ENCODE measurements at regions not wholly inside any gene's neighbourhood (a gene's known extent, or its start where the extent isn't known, plus 50 kb on each side); places are given as distances from the start of the nearest gene placed in this dataset.

DNA sequence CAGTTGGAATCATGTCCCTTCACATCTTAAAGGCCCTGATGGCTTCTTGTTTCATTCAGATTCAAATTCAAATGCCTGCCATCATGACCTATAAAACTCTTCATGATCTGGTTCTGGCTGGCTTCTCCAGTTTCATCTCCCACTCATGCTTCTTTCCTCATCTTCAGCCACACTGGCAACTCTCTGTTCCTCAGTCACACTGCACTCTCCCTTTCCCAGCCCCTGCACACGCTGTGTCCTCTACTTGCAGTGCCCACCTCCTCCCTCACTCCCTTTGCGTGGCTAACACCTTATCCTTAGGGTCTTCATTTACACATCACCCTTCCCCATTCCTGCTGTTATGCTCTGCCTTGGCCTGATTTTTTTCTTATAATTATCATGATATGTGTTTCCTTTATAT lies 120.6 kb upstream of the LMO4 start:
- no peak for TF ChIP-seq NFIC (IDR thresholded peaks at IDR 0.05)
- no peak for TF ChIP-seq TAF1 (IDR thresholded peaks at IDR 0.05; ENCODE audit: low read depth)
- no peak for TF ChIP-seq YY1 (IDR thresholded peaks at IDR 0.05; ENCODE audit: low read depth)
- no peak for TF ChIP-seq CREB1 (IDR thresholded peaks at IDR 0.05; ENCODE audit: low read depth)
- no peak for TF ChIP-seq FOXM1 (IDR thresholded peaks at IDR 0.05; ENCODE audit: borderline replicate concordance, low read depth)
- TF ChIP-seq TEAD4 (IDR thresholded peaks at IDR 0.05): no peak
- no peak for TF ChIP-seq RAD21 (IDR thresholded peaks at IDR 0.05; ENCODE audit: low read depth)
- TF ChIP-seq TCF12 (IDR thresholded peaks at IDR 0.05; ENCODE audit: low read depth): no peak
- TF ChIP-seq EGR1 (IDR thresholded peaks at IDR 0.05): no peak
- TF ChIP-seq, protein P1, sequence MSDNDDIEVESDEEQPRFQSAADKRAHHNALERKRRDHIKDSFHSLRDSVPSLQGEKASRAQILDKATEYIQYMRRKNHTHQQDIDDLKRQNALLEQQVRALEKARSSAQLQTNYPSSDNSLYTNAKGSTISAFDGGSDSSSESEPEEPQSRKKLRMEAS (IDR thresholded peaks at IDR 0.05): no peak
- no peak for TF ChIP-seq ZBTB7A (IDR thresholded peaks at IDR 0.05; ENCODE audit: low read depth)
- TF ChIP-seq, protein P2, sequence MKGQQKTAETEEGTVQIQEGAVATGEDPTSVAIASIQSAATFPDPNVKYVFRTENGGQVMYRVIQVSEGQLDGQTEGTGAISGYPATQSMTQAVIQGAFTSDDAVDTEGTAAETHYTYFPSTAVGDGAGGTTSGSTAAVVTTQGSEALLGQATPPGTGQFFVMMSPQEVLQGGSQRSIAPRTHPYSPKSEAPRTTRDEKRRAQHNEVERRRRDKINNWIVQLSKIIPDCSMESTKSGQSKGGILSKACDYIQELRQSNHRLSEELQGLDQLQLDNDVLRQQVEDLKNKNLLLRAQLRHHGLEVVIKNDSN (IDR thresholded peaks at IDR 0.05): no peak
- TF ChIP-seq EP300 (IDR thresholded peaks at IDR 0.05; ENCODE audit: borderline replicate concordance): no peak

DNA sequence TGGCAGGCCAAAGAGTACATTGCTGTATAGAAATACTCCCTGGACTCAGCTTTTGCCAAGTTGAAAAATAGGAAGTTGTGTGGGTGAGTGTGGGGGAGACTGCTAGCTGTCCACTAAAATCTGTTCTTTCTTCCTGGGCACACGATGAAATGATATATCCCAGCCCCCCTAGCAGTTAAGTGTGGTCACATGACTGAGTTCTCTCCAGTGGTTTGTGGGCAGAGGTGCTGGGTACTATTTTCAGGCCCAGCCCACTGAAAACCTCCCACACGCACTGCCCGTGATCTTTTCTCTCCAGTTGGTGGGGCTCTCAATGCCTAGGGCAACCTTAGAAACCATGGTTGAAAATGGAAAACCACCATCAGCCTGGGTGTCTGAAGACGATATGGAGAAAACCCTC lies 119.7 kb upstream of the LMO4 start:
- no peak for TF ChIP-seq EP300 (IDR thresholded peaks at IDR 0.05; ENCODE audit: borderline replicate concordance)

DNA sequence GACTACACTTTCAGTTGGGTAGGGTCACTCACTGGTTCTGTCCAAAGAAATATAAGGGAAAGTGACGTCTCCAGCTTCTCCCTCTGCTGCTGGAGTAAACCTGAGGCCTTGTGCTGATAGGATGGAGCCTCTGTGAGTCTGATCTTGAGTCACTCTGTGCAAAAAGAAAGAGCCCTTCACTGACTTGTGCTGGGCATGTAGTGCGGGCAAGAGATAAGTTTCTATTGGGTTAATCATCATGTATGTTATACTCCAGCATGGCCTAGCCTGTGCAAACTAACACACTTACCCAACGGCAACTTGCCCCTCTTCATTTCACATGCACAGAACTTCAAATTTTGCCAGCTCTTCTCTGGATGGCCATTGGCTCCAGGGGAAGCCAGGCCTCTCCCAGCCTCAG lies 118.5 kb upstream of the LMO4 start:
- TF ChIP-seq, protein P3, sequence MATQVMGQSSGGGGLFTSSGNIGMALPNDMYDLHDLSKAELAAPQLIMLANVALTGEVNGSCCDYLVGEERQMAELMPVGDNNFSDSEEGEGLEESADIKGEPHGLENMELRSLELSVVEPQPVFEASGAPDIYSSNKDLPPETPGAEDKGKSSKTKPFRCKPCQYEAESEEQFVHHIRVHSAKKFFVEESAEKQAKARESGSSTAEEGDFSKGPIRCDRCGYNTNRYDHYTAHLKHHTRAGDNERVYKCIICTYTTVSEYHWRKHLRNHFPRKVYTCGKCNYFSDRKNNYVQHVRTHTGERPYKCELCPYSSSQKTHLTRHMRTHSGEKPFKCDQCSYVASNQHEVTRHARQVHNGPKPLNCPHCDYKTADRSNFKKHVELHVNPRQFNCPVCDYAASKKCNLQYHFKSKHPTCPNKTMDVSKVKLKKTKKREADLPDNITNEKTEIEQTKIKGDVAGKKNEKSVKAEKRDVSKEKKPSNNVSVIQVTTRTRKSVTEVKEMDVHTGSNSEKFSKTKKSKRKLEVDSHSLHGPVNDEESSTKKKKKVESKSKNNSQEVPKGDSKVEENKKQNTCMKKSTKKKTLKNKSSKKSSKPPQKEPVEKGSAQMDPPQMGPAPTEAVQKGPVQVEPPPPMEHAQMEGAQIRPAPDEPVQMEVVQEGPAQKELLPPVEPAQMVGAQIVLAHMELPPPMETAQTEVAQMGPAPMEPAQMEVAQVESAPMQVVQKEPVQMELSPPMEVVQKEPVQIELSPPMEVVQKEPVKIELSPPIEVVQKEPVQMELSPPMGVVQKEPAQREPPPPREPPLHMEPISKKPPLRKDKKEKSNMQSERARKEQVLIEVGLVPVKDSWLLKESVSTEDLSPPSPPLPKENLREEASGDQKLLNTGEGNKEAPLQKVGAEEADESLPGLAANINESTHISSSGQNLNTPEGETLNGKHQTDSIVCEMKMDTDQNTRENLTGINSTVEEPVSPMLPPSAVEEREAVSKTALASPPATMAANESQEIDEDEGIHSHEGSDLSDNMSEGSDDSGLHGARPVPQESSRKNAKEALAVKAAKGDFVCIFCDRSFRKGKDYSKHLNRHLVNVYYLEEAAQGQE (IDR thresholded peaks at IDR 0.05; ENCODE audit: low read depth): no peak
- no peak for TF ChIP-seq TCF12 (IDR thresholded peaks at IDR 0.05; ENCODE audit: low read depth)
- no peak for TF ChIP-seq EGR1 (IDR thresholded peaks at IDR 0.05)
- no peak for TF ChIP-seq RAD21 (IDR thresholded peaks at IDR 0.05; ENCODE audit: low read depth)
- no peak for TF ChIP-seq CEBPB (IDR thresholded peaks at IDR 0.05)

DNA sequence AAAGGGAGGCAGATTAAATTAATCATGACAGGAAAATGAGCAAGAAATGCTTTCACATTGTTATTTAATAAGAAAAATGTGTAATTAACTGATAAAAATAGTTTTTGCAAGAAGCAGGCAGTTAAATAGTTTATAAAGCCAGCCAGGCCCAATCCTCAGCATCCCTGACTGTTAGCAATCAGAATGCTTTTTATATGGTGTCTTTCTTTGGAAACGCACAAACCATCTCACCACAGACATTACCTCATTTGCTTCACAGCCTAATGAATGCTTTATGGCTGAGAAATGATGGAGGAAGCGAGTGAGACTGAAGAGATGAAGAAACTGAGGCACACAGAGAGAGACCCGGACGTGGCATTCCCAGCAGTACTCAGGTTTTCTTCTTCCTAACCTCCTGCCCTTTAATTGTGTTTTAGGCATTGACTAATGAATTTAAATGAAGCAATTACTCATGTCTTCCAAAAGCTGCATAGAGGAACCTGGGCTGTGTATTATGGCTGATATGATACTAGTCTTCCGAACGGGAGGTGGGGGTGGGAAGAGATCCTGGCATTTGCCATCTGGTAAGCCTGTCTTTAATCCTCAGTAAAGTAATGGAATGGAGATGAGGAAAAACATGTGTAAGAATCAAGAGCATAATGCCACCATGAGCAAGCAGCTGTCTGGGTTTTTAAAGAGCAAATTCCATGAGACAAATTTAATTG lies 116.1 kb upstream of the LMO4 start:
- TF ChIP-seq ZBTB7A (IDR thresholded peaks at IDR 0.05; ENCODE audit: low read depth) (no peak), CEBPB (IDR thresholded peaks at IDR 0.05) (no peak), YY1 (IDR thresholded peaks at IDR 0.05; ENCODE audit: low read depth) (no peak), EGR1 (IDR thresholded peaks at IDR 0.05) (no peak), FOXM1 (IDR thresholded peaks at IDR 0.05; ENCODE audit: borderline replicate concordance, low read depth) (no peak), TEAD4 (IDR thresholded peaks at IDR 0.05) (no peak), TAF1 (IDR thresholded peaks at IDR 0.05; ENCODE audit: low read depth) (no peak)
- TF ChIP-seq, protein P3 (IDR thresholded peaks at IDR 0.05; ENCODE audit: low read depth): no peak
- TF ChIP-seq, protein P2 (IDR thresholded peaks at IDR 0.05): no peak

DNA sequence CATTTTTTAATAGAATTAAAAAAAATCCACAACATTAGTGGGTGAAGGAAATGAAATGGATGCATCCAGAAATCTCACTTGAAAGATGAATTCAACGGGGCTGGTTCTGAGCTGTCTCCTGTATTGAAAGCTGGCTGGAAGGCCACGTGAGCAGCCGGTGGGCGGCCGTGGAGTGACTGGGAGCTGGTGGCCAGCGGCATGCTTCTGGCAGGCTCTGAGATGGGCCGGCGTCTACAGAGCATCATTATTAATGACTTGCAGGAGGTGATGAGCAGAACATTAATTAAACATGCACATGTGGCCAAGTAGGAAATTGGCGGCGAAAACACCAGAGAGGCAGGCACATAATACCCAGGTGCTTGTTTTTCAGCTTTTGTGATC lies 115.6 kb upstream of the LMO4 start:
- no peak for TF ChIP-seq EP300 (IDR thresholded peaks at IDR 0.05; ENCODE audit: borderline replicate concordance)
- TF ChIP-seq RAD21 (IDR thresholded peaks at IDR 0.05; ENCODE audit: low read depth): no peak

DNA sequence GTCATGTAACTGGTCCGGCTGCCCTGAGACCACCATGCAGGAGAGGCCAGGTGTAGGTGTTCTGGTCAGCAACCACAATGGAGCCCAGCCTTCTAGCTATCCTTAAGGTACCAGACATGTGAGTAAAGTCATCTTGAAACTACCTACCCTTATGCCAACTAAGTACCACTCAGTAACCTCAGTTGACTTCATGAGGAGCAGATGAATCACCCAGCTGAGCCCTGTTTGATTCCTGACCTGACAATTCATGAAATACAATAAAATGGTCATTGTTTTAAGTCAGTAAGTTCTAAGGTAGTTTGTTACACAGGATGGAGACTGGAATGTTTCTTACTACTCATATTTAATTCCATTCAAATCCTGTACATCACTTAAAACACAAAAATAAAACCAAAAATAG lies 113.1 kb upstream of the LMO4 start:
- TF ChIP-seq EP300 (IDR thresholded peaks at IDR 0.05; ENCODE audit: borderline replicate concordance): no peak
- TF ChIP-seq TEAD4 (IDR thresholded peaks at IDR 0.05): no peak
- no peak for TF ChIP-seq RAD21 (IDR thresholded peaks at IDR 0.05; ENCODE audit: low read depth)
- TF ChIP-seq TCF12 (IDR thresholded peaks at IDR 0.05; ENCODE audit: low read depth): no peak
- TF ChIP-seq, protein P2 (IDR thresholded peaks at IDR 0.05): no peak
- TF ChIP-seq, protein P3 (IDR thresholded peaks at IDR 0.05; ENCODE audit: low read depth): no peak
- TF ChIP-seq FOXM1 (IDR thresholded peaks at IDR 0.05; ENCODE audit: borderline replicate concordance, low read depth): no peak
- TF ChIP-seq NFIC (IDR thresholded peaks at IDR 0.05): no peak
- TF ChIP-seq TAF1 (IDR thresholded peaks at IDR 0.05; ENCODE audit: low read depth): no peak
- no peak for TF ChIP-seq CEBPB (IDR thresholded peaks at IDR 0.05)
- TF ChIP-seq YY1 (IDR thresholded peaks at IDR 0.05; ENCODE audit: low read depth): no peak
